GM19452 (cell line): ENCODE measurements at regions not wholly inside any gene's neighbourhood (a gene's known extent, or its start where the extent isn't known, plus 50 kb on each side); places are given as distances from the start of the nearest gene placed in this dataset.

Source experiments
- ATAC-seq: cut with Tn5 transposase; IDR thresholded peaks from one replicate; pipeline ENCODE4 v1.9.1; 2021; ENCODE audit not compliant: unreplicated experiment

DNA sequence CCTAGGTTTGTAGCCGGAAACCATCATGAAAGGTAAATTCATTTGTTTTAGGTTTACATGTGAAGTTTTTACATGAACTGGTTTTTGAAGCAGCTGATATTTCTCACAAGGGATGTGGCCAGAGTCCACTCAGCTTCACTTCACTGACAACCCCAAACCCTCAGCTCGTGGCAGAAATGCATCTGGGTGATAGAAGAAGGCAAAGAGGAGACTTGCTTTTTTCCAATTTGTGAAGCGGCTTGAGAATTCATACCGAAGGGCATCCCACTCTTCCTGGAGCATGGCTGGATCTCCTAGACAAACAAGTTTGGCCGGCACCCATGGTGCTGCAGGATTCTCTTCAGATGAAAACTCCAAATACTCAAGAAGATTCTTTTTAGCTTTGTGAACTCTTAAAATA is 392.8 kb upstream of the CNR1 start:
- ATAC-seq: no peak

DNA sequence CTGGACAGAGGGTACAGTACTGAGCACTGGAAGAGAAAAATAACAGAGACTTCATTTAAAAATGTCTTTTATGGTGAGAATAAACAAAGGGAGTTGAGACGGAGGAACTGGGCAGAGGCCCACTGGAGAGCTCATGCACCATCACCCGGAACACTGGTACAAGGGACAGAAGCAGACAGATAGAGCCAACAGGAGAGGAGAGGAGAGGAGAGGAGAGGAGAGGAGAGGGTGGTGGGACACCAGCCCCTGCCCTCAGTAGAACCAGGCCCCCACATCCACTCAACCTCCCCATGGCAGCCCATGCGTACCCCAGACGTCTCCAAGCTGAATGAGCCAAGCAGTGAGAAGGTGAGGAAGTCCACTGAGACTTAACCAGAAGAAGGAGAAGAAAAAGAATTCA is 390.5 kb upstream of the CNR1 start:
- no peak for ATAC-seq

DNA sequence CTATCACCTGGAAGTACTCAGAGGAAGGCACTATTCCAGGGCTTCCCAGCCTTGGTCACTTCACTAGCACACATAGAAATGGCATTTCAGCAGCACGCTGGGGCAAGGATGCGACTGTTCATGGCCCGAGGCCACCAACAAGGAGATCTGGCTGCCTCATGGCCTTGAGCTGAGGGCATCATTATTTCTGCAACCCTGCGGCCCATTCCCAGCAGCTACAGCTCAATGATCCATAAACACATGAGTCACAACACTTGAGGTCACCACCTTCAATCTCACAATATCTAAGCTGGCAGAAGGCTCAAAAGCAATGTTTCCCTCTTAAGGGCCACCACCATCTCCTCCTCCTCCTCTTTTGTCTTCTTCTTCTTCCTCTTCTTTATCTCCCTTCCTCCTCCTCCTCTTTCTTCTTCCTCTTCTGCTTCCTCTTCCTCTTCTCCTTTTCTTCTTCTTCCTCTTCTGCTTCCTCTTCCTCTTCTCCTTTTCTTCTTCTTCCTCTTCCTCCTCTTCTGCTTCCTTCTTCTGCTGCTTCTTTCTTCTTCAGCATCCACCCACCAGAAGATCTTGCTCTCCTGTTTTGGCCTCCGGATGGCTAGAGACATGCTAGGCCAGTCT is 382.9 kb upstream of the CNR1 start:
- ATAC-seq: no peak

DNA sequence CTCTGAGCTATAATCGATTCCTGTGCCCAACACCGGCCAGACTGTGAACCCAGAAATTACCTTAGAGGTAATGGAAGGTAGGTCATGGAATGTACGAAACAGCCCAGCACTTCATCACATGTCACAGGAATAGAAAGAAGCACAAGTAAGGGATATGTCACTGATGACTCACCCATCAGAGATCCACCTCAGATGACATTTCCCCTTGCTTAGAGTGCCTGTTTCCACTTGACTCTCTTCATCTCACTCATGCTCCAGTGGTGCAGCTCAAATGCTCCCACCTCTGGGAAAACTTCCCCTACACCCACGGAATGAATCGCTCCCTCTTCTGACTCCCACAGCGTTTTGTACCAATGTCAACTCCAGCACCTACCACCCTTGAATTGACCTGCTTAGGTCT is 381.6 kb upstream of the CNR1 start:
- ATAC-seq: no peak

DNA sequence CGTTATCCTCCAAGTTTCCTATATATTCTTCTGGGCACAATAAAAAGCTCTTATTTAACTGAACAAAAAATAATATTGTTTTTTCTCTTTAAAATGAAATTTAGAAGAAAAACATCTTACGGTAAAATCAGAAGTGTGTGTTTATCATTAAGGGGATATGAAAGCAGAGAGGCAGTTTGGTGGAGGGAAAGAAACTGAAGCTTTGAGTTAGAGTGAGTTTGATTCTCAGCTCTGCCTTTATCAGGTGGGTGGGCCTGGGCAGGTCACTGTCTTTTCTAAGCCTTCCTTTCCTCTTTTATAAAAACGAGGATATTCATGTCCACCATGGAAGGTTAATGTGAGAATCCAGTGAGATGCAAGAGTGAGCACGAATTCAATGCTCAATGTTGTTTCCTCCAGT is 379.8 kb upstream of the CNR1 start:
- no peak for ATAC-seq

DNA sequence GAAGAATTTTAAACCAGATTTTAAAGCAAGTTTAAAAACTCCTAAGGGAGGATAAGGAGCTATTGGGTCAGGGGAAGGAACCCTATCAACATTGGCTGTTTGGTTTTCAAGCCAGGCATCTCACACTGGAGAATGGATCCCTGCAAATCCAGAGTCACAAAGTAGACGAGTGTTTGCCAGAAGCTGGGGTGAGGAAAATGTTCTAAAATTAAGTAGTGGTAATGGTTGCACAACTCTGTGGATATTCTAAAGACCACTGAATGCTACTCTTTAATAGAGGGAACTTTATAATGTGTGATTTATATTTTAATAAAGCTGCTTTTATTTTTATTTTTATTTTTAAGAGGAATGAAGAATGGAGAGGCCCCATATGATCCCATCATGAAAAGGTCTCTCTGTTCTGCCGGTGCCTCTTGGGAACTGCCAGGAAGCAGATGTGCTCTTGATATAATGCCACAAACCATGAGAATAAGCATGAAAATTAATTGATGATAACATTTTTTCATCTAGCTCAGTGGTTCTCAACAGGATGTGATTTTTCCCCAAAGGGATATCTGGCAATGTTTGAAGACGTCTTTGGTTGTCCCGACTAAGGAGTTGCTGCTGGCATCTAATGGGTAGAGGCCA is 379.0 kb upstream of the CNR1 start:
- ATAC-seq: no peak

DNA sequence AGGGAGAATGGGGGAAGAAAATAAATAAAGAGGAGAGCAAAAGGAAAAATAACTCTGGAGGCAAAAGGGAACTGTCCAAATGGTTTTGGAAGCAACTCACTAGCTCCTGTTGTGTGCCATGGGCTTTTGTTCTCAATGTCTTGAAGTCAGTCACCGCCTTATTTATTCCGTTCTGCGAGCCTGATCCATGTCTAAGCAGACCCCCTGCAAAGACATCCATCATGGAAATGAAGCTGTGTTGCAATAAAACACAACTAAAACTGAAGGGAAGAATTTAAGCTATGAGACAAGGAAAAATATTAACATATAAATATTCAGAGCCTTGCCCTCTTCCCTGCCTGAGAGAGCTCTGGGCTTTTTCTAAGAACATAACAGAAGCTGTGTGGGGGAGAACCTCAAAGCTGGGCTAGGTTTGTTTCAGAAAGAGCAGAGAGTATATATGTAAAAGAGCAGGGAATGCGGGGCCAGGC is 373.2 kb upstream of the CNR1 start:
- no peak for ATAC-seq

DNA sequence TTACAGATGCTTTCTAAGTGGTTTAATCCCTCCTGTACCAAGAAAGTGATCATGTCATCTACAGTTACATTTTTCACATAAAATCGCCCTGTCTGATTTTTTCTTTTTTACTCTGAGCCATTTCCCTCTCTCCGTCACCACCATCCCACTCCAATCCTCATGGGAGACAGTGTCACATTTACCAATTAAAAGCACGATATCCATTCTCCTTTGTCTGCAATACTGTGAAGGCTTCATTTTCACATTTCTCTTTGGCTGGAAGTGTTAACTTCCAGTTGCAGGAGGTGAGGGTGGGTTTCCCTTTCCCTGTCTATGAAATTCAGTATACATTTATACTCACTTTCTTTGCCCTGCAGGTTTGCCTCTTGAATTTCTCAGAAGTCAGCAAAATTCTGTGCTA is 372.7 kb upstream of the CNR1 start:
- no peak for ATAC-seq

DNA sequence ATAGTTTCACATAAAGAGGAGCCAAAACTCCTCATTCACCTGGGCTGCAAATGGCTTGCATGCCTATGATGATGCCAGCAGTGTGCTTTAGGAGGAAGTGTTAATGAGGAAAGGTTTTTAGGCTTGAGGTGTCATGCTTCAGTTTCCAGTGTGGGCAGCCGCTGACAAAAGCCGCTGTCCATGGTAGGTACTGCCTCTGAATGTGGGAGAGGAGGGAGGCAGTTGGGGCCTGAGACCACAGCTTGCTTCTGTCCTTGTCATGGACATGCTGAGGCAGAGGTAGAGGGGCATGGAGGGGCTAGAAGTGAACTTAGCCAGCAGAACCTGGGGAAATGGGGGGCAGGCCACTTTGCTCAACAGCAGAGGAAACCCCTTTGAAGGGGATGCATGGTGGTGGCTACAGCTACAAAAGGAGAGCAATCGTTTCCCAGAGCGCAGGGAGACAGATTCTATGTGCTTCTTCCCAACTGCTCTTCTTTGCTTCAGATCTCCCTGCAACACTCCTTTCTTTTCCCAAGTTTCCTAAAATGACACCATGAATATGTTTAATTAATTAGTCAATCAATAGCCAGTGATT is 372.1 kb upstream of the CNR1 start:
- no peak for ATAC-seq

DNA sequence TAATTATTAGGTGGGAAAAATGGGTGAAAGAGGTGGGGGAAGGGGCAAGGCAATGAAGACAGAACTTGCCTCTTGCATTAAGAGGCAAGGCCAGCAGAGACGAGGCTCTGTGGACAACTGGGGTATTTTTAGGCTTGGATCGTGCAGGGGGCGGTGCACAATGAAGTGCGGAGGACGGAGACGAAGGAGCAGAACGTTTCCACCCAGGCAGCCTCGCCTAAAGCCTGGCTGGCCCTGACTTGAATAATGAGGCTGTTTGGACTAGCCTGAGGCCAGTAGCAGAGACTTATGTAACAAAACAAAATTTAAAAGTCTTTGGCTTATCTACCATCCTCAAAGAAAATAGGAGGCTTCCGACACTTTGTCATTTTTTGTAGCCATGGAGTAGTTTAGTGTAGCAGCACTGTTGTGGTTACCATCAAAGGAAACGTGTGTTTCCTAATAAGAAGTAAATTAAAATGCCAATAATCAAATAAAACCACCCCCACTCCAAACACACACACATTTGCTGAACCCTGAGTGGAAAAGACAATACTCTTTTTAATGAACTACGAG is 370.0 kb upstream of the CNR1 start:
- ATAC-seq: no peak

DNA sequence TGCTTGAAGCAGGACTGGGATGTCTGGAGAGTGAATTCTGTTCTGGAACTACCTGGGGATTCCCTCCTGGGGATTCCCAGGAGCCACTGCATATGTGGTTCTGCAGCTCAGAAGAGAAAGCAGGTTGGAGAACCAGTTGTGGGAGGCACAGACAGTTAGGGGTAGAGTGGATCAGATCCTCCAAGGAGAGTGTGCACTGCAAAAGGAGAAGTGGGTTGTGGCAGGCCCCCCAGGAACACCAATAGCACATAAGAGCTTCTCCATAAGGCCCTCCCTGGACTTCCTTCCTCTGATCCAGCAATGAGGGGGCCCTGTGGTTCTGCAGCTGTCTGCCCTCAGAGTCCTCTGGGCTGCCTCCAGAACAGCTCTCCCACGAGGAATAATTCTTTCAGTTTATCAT is 369.2 kb upstream of the CNR1 start:
- ATAC-seq: no peak

DNA sequence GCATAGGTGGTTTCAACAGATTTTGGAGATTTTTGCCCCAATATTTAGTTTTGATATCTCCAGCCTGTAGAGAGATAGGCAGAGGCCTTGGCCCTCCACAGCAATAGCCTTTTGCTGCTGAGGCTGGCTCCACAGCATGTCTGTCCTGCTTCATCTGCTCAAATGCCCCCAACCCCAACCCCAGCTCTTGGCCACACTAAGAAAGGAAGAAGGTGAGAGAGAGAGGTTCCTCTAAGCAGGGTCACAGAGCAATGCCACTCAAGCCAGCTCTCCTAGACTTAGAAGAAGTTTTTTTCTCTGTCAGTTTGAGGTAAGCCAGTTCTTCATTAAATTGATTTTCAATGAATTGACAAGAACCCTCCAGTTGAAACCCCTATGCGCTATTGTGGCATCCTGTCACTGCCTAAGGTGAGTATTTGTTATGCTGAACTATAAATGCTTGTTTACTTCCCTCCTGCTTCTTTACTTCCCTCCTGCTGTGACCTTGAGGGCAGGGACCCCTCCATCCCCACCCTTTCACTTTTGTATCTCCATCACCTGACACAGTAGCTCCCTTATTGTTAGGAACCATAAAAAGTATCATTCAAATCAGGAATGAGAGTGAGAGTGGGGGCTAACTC is 366.2 kb upstream of the CNR1 start:
- no peak for ATAC-seq

DNA sequence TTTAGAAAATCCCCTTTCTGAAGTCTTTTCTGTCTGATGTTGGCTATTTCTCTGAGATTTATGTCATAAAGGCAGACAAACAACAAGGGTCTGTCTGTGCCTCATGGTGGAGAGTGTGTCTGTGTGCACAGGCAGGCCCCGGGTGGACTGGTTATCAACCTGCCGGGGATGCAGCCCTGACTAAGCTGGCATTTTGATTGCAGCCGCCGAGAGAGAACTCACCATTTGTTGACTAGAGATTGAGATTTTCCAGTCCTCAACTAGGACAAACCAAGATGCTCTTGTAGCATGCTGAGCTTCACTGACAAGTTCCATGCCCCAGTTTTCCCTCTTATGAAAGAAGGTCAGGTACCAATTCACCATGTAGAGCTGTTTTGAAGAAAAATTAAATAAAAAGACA is 363.6 kb upstream of the CNR1 start:
- ATAC-seq: no peak

DNA sequence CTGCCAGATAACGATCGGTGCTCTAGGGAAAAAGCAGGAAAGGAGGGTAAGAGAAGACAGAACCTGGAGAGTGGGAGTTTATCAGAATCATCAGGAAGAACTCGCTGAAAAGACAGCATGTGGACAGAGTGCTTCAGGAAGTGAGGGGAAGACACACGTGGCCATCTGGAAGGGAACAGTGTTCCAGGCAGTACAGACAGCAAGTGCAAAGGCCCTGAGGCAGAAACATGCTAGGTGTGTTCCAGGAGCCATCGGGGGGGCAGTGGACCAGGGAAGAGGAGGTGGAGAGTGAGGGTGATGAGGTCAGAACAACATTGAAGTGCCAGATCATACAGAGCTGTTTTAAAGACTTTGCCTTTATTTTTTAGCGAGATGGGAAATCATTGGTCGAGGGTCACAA is 354.3 kb upstream of the CNR1 start:
- no peak for ATAC-seq

DNA sequence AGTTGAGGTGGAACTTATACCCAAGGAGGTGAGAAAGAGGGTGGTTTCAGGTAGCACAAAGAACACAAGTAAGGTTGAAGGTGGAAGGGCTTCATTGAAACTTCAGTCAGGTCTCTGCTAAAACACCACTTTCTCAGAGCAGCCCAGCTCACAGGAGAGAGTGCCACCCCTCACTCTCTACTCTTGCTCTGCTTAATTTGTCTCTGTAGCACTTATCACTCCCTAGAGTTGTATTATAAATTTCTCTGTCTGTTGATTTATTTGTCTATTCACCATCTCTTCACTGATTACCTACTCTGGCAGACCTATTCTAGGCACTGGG is 353.8 kb upstream of the CNR1 start:
- no peak for ATAC-seq

DNA sequence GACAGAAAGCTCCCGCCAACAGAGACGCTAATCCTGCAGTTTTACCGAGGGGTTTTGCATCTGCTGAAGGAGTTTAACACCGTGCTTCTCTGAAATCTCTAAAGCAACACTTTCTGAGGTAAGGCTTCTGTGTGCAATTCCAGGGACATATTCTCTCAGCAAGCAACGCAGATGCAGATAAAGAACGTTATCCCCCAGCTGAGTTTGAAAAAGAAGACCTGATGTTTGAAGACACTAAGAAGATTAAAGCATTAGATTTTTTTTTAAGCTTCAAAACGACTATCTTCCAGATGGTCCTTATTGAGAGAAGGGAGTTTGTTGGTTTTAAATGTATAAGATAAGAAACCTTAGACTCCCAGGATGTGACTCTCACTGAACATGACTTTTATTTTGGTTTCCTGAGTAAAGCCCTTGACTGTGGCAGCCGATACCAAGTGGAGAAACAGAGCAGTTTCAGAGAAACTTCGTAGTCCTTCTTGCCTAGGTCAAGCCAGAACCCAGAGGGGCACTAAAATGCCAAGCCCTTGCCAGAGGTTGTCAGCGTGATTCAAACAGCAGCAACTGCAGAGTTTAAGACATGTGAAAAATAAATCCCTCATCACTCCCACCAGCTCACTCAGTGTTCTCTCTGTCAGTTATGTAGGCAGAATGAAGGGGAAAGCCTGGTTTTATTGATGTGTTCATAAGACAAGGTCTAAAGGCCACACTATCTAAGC is 353.3 kb upstream of the CNR1 start:
- no peak for ATAC-seq

DNA sequence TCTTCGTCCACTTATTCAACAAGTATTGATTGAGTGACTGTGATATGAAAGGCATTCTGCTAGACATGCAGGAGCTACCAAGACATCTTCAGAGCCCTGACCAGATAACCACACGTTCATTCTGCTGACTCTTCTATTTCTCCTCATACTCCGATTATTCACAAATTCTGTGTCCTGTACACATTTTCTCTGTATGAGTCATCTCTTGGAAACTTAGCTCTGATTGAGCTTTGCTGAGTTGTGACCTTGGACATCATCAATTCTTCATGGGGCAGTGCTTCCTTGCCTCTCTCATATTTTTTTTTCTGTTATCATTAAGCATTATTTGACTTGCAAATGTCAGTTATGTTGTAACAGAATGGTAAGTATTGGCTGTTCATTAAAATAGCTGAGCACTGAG is 351.6 kb upstream of the CNR1 start:
- no peak for ATAC-seq

DNA sequence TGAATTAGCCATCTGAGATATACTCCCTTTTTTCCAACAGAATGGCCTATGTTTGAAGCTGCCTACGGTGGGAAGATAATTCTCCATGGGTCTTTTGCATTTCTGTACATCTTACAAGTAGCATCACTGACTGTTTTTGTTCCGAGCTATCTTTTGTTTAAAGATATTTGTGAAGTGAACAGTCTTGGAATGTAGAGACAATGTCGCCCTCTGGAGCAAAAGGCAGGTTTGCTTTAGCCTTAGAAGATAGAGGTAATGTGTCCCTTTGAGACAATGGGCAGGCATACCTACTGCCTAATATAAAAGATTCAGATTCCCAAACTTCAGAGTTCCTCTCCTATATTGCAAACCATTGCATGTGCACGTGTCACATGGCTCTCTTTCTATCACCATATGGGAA is 347.8 kb upstream of the CNR1 start:
- ATAC-seq: no peak

DNA sequence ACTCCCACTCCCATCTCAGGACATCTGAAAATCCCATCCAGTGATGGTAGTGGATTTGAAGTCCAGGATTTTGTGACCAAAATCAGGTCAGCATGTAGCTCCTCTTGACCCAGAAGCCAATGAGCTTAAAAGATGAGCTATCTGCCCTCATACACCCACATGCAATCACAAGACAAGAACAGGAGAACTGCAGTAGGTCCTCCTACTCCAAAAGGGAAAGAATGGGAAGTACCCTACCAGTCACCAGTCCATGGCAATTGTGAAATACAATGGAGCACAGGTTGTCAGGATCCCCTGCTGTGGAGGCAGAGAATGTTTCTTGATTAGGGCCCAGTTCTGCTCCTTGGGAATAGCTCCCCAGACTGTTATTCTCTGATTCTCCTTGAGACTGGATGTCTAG is 347.3 kb upstream of the CNR1 start:
- no peak for ATAC-seq

DNA sequence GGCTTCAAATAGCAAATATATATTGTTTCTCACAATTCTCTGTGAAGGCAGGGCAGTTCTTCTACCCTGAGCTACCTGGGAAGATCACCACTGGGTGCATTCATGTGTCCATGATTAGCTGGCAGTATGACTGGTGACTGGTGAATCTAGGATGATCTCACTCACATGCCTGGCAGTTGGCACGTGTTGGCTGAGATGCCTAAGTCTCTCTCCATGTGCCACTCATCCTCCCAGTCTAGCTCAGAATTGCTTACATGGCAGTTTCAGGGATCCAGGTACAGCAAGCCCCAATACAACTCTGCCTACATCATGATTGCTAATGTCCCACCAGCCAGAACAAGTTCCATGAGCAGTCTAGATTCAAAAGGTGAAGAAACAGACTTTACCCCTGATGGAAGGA is 346.8 kb upstream of the CNR1 start:
- ATAC-seq: no peak

DNA sequence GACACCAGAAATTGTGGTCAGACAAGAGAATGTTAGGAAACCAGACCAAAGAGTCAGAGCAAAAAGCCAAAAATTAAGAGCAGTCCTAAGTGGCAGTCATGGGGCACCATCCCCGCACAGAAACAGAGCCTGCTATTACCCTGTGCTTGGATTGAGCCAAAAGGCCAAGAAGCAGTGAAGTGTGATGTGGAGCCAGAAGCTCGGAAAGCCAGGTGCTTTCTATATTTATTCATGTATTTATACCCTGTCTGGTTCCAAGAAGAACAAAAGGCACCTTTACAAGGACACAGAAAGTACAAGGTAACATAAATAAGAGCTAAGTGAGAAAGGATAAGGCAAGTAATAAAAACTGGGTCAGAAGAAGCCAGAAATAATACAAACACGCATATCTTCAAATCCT is 336.2 kb upstream of the CNR1 start:
- no peak for ATAC-seq
